ENCODE measurements at regions not wholly inside any gene's neighbourhood (a gene's known extent, or its start where the extent isn't known, plus 50 kb on each side); places are given as distances from the start of the nearest gene placed in this dataset.

- Histone ChIP-seq H2AFZ (ENCODE audit: control insufficient read depth, low read depth, low read length) (no peak overlapping the region), H4K20me1 (ENCODE audit: control insufficient read depth, insufficient read depth) (no peaks in the 10 kb centered on the region), H3K79me2 (ENCODE audit: control insufficient read depth, insufficient read depth, low read length) (no peaks in the 10 kb centered on the region), H3K27ac (ENCODE audit: control insufficient read depth, insufficient read depth) (no peak overlapping the region), H3K36me3 (ENCODE audit: control insufficient read depth in 2 of 2, insufficient read depth in 2 of 2, low read length in 1 of 2) (no peaks in the 10 kb centered on the region), H3K4me2 (ENCODE audit: control insufficient read depth, insufficient read depth) (no peak overlapping the region), H3K9ac (ENCODE audit: control insufficient read depth, insufficient read depth, low read length) (no peak overlapping the region), H3K4me1 (ENCODE audit: control insufficient read depth, insufficient read depth, low read length) (no peaks in the 10 kb centered on the region), H3K27me3 (replicated peaks in 1 of 2; ENCODE audit: control insufficient read depth in 2 of 2, insufficient read depth in 2 of 2, low read length in 1 of 2) (no peaks in the 10 kb centered on the region), H3K4me3 (no peak overlapping the region), H3K9me3 (replicated peaks; ENCODE audit: control insufficient read depth, insufficient read depth, low read length) (no peaks in the 10 kb centered on the region)
- no peak for TF ChIP-seq REST (IDR thresholded peaks at IDR 0.05; ENCODE audit: low read depth, low read length)
- TF ChIP-seq ATF7 (IDR thresholded peaks at IDR 0.05; ENCODE audit: low read depth): no peak
- no peak for TF ChIP-seq PAX8 (IDR thresholded peaks at IDR 0.05)
- no peak for TF ChIP-seq JUND (IDR thresholded peaks at IDR 0.05; ENCODE audit: low read depth, low read length)
- TF ChIP-seq TAF1 (IDR thresholded peaks at IDR 0.05; ENCODE audit: borderline replicate concordance, low read depth, low read length): no peak
- no peak for TF ChIP-seq GABPA (IDR thresholded peaks at IDR 0.05; ENCODE audit: low read depth)
- TF ChIP-seq CBX5 (IDR thresholded peaks at IDR 0.05; ENCODE audit: low read depth): no peak
- no peak for TF ChIP-seq MYB (IDR thresholded peaks at IDR 0.05; ENCODE audit: borderline replicate concordance, low read depth, low read length)
- TF ChIP-seq ZNF384 (IDR thresholded peaks at IDR 0.05; ENCODE audit: borderline replicate concordance, low read depth, low read length): no peak
- no peak for TF ChIP-seq E2F4 (IDR thresholded peaks at IDR 0.05; ENCODE audit: low read depth, low read length)
- no peak for TF ChIP-seq CHD2 (IDR thresholded peaks at IDR 0.05; ENCODE audit: borderline replicate concordance, low read depth, low read length)
- TF ChIP-seq ATF2 (IDR thresholded peaks at IDR 0.05; ENCODE audit: low read length): no peak
- no peak for TF ChIP-seq RELB (IDR thresholded peaks at IDR 0.05; ENCODE audit: low read depth)
- 25% methylated on average over 11 of the region's 11 CpGs for WGBS (ENCODE audit: insufficient coverage, insufficient replicate concordance, low lambda C conversion rate, missing lambda C conversion rate)
- FAIRE-seq (no peak), ATAC-seq (no peak), DNase-seq (ENCODE audit: low read depth, low spot score) (no peak)
- POLR2A ChIA-PET: no interaction called here
- no TSS peak for BruUV-seq (replicated peaks)
- SMC1A ChIA-PET (ENCODE audit: uncharacterized antibody, unreplicated experiment): no interaction called here
- in situ Hi-C loops (cut with MboI) (no loop called here), intact Hi-C loops (cut with micrococcal nuclease; ENCODE audit: unreplicated experiment) (no loop called here)
- CTCF ChIA-PET: no interaction called here
- RAD21 ChIA-PET (ENCODE audit: unreplicated experiment): no interaction called here
Observed at GRCh38 chr18:40882468-40882867, 1072.6 kb upstream of the PIK3C3 start.

Data from GM12878 (cell line).